ENCODE measurements at regions not wholly inside any gene's neighbourhood (a gene's known extent, or its start where the extent isn't known, plus 50 kb on each side); places are given as distances from the start of the nearest gene placed in this dataset.
"Not testable (repeated sequence)": the region's sequence is repeated elsewhere in the genome, so short reads cannot be mapped to it uniquely, and the experiment has no call there.

DNA sequence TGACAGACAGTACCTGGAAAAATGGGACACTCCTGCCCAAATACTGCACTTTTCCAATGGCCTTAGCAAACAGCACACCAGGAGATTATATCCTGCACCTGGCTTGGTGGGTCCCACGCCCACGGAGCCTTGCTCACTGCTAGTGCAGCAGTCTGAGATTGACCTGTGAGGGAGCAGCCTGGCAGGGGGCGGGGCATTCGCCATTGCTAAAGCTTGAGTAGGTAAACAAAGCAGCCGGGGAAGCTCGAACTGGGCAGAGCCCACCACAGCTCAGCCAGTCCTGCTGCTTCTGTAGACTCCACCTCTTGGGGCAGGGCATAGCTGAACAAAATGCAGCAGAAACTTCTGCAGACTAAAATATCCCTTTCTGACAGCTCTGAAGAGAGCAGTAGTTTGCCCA lies 261.2 kb upstream of the TOM1L1 start:
- not testable (repeated sequence) for TF ChIP-seq CTCF, POLR2A (IDR thresholded peaks at IDR 0.05)
